H1 (cell line): ENCODE measurements at regions not wholly inside any gene's neighbourhood (a gene's known extent, or its start where the extent isn't known, plus 50 kb on each side); places are given as distances from the start of the nearest gene placed in this dataset.

Source experiments
- CTCF ChIA-PET: fragments of 300-600 bp; sonication (Branson Sonifier 250); formaldehyde crosslinking; loops from one replicate; lab custom pipeline; 2021; ENCODE audit not compliant: partially characterized antibody; lab: Charles Lee
- POLR2A ChIA-PET: fragments of 300-600 bp; sonication (Branson Sonifier 250); formaldehyde crosslinking; loops from one replicate; lab custom pipeline; 2021; ENCODE audit warnings: inconsistent platforms; ENCODE audit not compliant: partially characterized antibody; lab: Charles Lee
- DNase-seq, 2 experiments: peaks; one replicate each; pipeline versions ENCODE4 v3.0.0 to v3.0.0-alpha.2; 2010 to 2022; ENCODE audit warnings: low spot score in 2 of 2, low read depth in 1 of 2, mixed read lengths in 1 of 2
- FAIRE-seq: peaks from 2 replicates; lab custom pipeline; 2011; peaks lifted over from hg19 to GRCh38; lab: Jason Lieb, UNC
- H2AFZ ChIP-seq: 2 replicates; pipeline ENCODE4 v1.8.1; 2012; ENCODE audit warnings: low read length, inconsistent platforms
- H2AK5ac ChIP-seq: 2 replicates; pipeline ENCODE4 v1.6.1; 2013; ENCODE audit warnings: low read depth, low read length
- H2BK120ac ChIP-seq: replicated peaks from 2 replicates; pipeline ENCODE3; 2013; ENCODE audit warnings: low read depth, low read length, inconsistent platforms
- H2BK12ac ChIP-seq: 2 replicates; pipeline ENCODE4 v1.6.1; 2013; ENCODE audit warnings: low read depth, low read length
- H2BK15ac ChIP-seq: 2 replicates; pipeline ENCODE4 v1.6.1; 2013; ENCODE audit warnings: low read length
- H2BK20ac ChIP-seq: 2 replicates; pipeline ENCODE4 v1.6.1; 2013; ENCODE audit warnings: low read length
- H2BK5ac ChIP-seq: 2 replicates; pipeline ENCODE4 v1.6.1; 2013; ENCODE audit warnings: low read depth, low read length
- H3K14ac ChIP-seq: 2 replicates; pipeline ENCODE4 v1.6.1; 2013; ENCODE audit warnings: inconsistent platforms; ENCODE audit not compliant: insufficient read length
- H3K18ac ChIP-seq: 2 replicates; pipeline ENCODE4 v1.6.1; 2013; ENCODE audit warnings: low read length; ENCODE audit errors: extremely low read depth
- H3K23ac ChIP-seq: 2 replicates; pipeline ENCODE4 v1.6.1; 2013; ENCODE audit warnings: inconsistent platforms; ENCODE audit not compliant: insufficient read length
- H3K23me2 ChIP-seq: 2 replicates; pipeline ENCODE4 v1.6.1; 2013; ENCODE audit warnings: low read depth, low read length
- H3K27ac ChIP-seq: 2 replicates; pipeline ENCODE4 v1.6.1; 2011; ENCODE audit warnings: low read depth, low read length, inconsistent platforms
- H3K27me3 ChIP-seq, 4 experiments: replicated peaks in 1 of 4; 1 replicate in 1 of 4; 2 replicates in 3 of 4; pipeline versions ENCODE4 v1.6.1 to v1.8.1; 2011 to 2013; ENCODE audit warnings: low read length in 3 of 4, mild to moderate bottlenecking in 3 of 4, inconsistent platforms in 2 of 4, mixed read lengths in 2 of 4, moderate library complexity in 1 of 4; ENCODE audit not compliant: control insufficient read depth in 3 of 4, insufficient read depth in 3 of 4; ENCODE audit errors: extremely low read depth in 1 of 4
- H3K36me3 ChIP-seq, 4 experiments: 2 replicates each; pipeline versions ENCODE4 v1.6.1 to v1.8.1; 2011 to 2013; ENCODE audit warnings: mild to moderate bottlenecking in 4 of 4, low read length in 3 of 4, moderate library complexity in 2 of 4, control low read depth in 1 of 4, inconsistent platforms in 1 of 4; ENCODE audit not compliant: insufficient read depth in 4 of 4, control insufficient read depth in 2 of 4
- H3K4ac ChIP-seq: replicated peaks from 2 replicates; pipeline ENCODE3; 2013; ENCODE audit warnings: low read length, low read depth, mixed read lengths, inconsistent platforms; ENCODE audit not compliant: insufficient read length
- H3K4me1 ChIP-seq, 4 experiments: replicated peaks in 1 of 4; 1 replicate in 1 of 4; 2 replicates in 3 of 4; pipeline versions ENCODE4 v1.6.1 to v1.8.1; 2011 to 2013; ENCODE audit warnings: low read length in 3 of 4, inconsistent platforms in 2 of 4, mixed read lengths in 1 of 4; ENCODE audit not compliant: insufficient read depth in 4 of 4, control insufficient read depth in 3 of 4
- H3K4me2 ChIP-seq, 2 experiments: 2 replicates each; pipeline versions ENCODE4 v1.6.1 to v1.8.1; 2011 to 2013; ENCODE audit warnings: low read depth in 2 of 2, low read length in 2 of 2, control low read depth in 1 of 2, inconsistent platforms in 1 of 2, mild to moderate bottlenecking in 1 of 2; ENCODE audit not compliant: insufficient read depth in 1 of 2
- H3K4me3 ChIP-seq, 4 experiments: fragments of 200-600, 300-600 bp in 1 of 4; sonication (generic), shearing (Covaris generic), sonication (Bioruptor Twin) in 1 of 4; 2 replicates each; pipeline versions ENCODE4 v1.5.1 to v1.8.1; 2011 to 2016; ENCODE audit warnings: low read length in 4 of 4, low read depth in 3 of 4, control low read depth in 2 of 4, inconsistent platforms in 2 of 4, mild to moderate bottlenecking in 2 of 4, mixed read lengths in 1 of 4, moderate library complexity in 1 of 4; ENCODE audit not compliant: insufficient read depth in 2 of 4; ENCODE audit errors: extremely low read depth in 1 of 4
- H3K56ac ChIP-seq: replicated peaks from 2 replicates; pipeline ENCODE3; 2013; ENCODE audit warnings: low read depth, mild to moderate bottlenecking, mixed read lengths, low read length, inconsistent platforms; ENCODE audit not compliant: insufficient read length
- H3K79me1 ChIP-seq: 2 replicates; pipeline ENCODE4 v1.6.1; 2013; ENCODE audit warnings: low read depth, low read length, control low read depth
- H3K79me2 ChIP-seq, 2 experiments: 2 replicates each; pipeline versions ENCODE4 v1.6.1 to v1.8.1; 2012 to 2013; ENCODE audit warnings: low read length in 2 of 2, mild to moderate bottlenecking in 2 of 2, inconsistent platforms in 1 of 2; ENCODE audit not compliant: insufficient read depth in 2 of 2, control insufficient read depth in 1 of 2
- H3K9ac ChIP-seq, 4 experiments: replicated peaks in 1 of 4; 1 replicate in 1 of 4; 2 replicates in 3 of 4; pipeline versions ENCODE4 v1.6.1 to v1.8.1; 2011 to 2013; ENCODE audit warnings: low read depth in 3 of 4, low read length in 3 of 4, control low read depth in 2 of 4, mild to moderate bottlenecking in 2 of 4, moderate library complexity in 2 of 4, inconsistent platforms in 1 of 4; ENCODE audit errors: extremely low read depth in 1 of 4
- H3K9me3 ChIP-seq, 2 experiments: 2 replicates each; pipeline versions ENCODE4 v1.6.1 to v1.8.1; 2012 to 2013; ENCODE audit warnings: mild to moderate bottlenecking in 2 of 2, moderate library complexity in 2 of 2, control low read depth in 1 of 2, inconsistent platforms in 1 of 2, low read depth in 1 of 2, low read length in 1 of 2, mixed read lengths in 1 of 2; ENCODE audit not compliant: insufficient read depth in 2 of 2
- H4K20me1 ChIP-seq, 2 experiments: replicated peaks in 1 of 2; 2 replicates each; pipeline versions ENCODE3 to v1.8.1; 2011 to 2013; ENCODE audit warnings: inconsistent platforms in 2 of 2, low read length in 2 of 2, mild to moderate bottlenecking in 1 of 2; ENCODE audit not compliant: insufficient read depth in 2 of 2, control insufficient read depth in 1 of 2
- H4K5ac ChIP-seq: 2 replicates; pipeline ENCODE4 v1.6.1; 2013; ENCODE audit warnings: low read length, low read depth, mixed read lengths, inconsistent platforms; ENCODE audit not compliant: insufficient read length
- H4K8ac ChIP-seq: 2 replicates; pipeline ENCODE4 v1.8.0; 2013; ENCODE audit warnings: mild to moderate bottlenecking, moderate library complexity, low read length, inconsistent platforms; ENCODE audit not compliant: insufficient read depth; ENCODE audit errors: extremely low read depth
- H4K91ac ChIP-seq: replicated peaks from 2 replicates; pipeline ENCODE3; 2013; ENCODE audit warnings: low read length, mixed read lengths, inconsistent platforms; ENCODE audit not compliant: insufficient read length
- KDM4A ChIP-seq: IDR thresholded peaks from one replicate; pipeline ENCODE4 v1.7.1; 2012; ENCODE audit warnings: low read depth, mild to moderate bottlenecking, moderate library complexity, low read length, inconsistent platforms; ENCODE audit not compliant: severe bottlenecking
- WGBS, 2 experiments: shearing (Covaris generic) in 1 of 2; methylation state at CpG; one replicate each; pipeline versions ENCODE4 v1.1.6 to v1.1.7; 2013 to 2015; ENCODE audit warnings: low lambda C conversion rate in 2 of 2, mixed read lengths in 2 of 2, inconsistent platforms in 1 of 2, low coverage in 1 of 2, missing lambda C conversion rate in 1 of 2; ENCODE audit not compliant: insufficient replicate concordance in 2 of 2, insufficient coverage in 1 of 2, insufficient read length in 1 of 2; ENCODE audit errors: extremely low coverage in 1 of 2, missing lambda C conversion rate in 1 of 2; 5-methylcytosine and 5-hydroxymethylcytosine counted together

- Histone ChIP-seq H2BK120ac (no peak overlapping the region), H3K27me3 (no peaks in the 10 kb centered on the region), H2BK12ac (no peak overlapping the region), H2AFZ (no peak overlapping the region), H3K56ac (no peak overlapping the region), H3K9me3 (no peaks in the 10 kb centered on the region), H3K79me2 (no peaks in the 10 kb centered on the region), H2BK15ac (no peak overlapping the region), H3K36me3 (no peaks in the 10 kb centered on the region), H2BK20ac (no peak overlapping the region), H3K14ac (no peak overlapping the region), H3K4me3 (no peak overlapping the region), H4K8ac (no peak overlapping the region), H3K23ac (no peak overlapping the region), H3K4me1 (no peaks in the 10 kb centered on the region), H2AK5ac (no peak overlapping the region), H4K20me1 (no peaks in the 10 kb centered on the region), H2BK5ac (no peak overlapping the region), H3K79me1 (no peaks in the 10 kb centered on the region), H4K91ac (no peak overlapping the region), H4K5ac (no peak overlapping the region), H3K4me2 (no peak overlapping the region), H3K27ac (no peak overlapping the region), H3K23me2 (no peaks in the 10 kb centered on the region), H3K4ac (no peak overlapping the region), H3K9ac (no peak overlapping the region), H3K18ac (no peak overlapping the region)
- DNase-seq = no peak
- ChIA-PET POLR2A (no interaction called here), CTCF (interaction anchor here (0.8 to 1.4 kb wide), 3 partner anchors 9 to 12 kb away, joined by 3 read pairs; no protein-coding TSS in a partner anchor)
- 70% methylated on average over 1 of the region's 1 CpG; no CpG with 5 or more reads in 1 of the 2 experiments for WGBS, 2 experiments
- FAIRE-seq = no peak
- TF ChIP-seq KDM4A = no peak
Observed at GRCh38 chr3:159275741-159276140, 473.9 kb downstream of the MFSD1 start.
